OCI-LY1 (cell line): ENCODE measurements at regions not wholly inside any gene's neighbourhood (a gene's known extent, or its start where the extent isn't known, plus 50 kb on each side); places are given as distances from the start of the nearest gene placed in this dataset.

Experiments
- H2AFZ ChIP-seq: fragments of 200-600 bp; sonication (generic), shearing (Covaris generic); 2 replicates; pipeline ENCODE4 v1.6.0; 2014; ENCODE audit warnings: antibody characterized with exemption, mild to moderate bottlenecking, low read length
- H3F3A ChIP-seq: fragments of 200-600 bp; sonication (generic), shearing (Covaris generic); 2 replicates; pipeline ENCODE4 v1.6.0; 2014; ENCODE audit warnings: mild to moderate bottlenecking, antibody characterized with exemption, low read length, moderate library complexity; ENCODE audit not compliant: insufficient read depth
- H3K27ac ChIP-seq: fragments of 200-600 bp; sonication (generic); 2 replicates; pipeline ENCODE4 v1.5.1; 2014; ENCODE audit warnings: low read length, mixed run types, mild to moderate bottlenecking, low read depth; ENCODE audit not compliant: poor library complexity, severe bottlenecking
- H3K27me3 ChIP-seq: fragments of 200-600 bp; sonication (generic); 2 replicates; pipeline ENCODE4 v1.6.0; 2014; ENCODE audit warnings: antibody characterized with exemption, mild to moderate bottlenecking, low read length, moderate library complexity; ENCODE audit not compliant: insufficient read depth
- H3K36me3 ChIP-seq: fragments of 200-600 bp; sonication (generic); 2 replicates; pipeline ENCODE4 v1.6.1; 2014; ENCODE audit warnings: mild to moderate bottlenecking, antibody characterized with exemption, low read length, moderate library complexity, mixed read lengths; ENCODE audit not compliant: insufficient read depth
- H3K4me1 ChIP-seq: fragments of 200-600 bp; sonication (generic); 2 replicates; pipeline ENCODE4 v1.5.1; 2014; ENCODE audit warnings: mild to moderate bottlenecking, low read length, moderate library complexity; ENCODE audit not compliant: insufficient read depth, severe bottlenecking
- H3K4me2 ChIP-seq: fragments of 200-600 bp; sonication (generic), shearing (Covaris generic); 2 replicates; pipeline ENCODE4 v1.6.1; 2014; ENCODE audit warnings: low read length
- H3K4me3 ChIP-seq: fragments of 200-600 bp; sonication (generic); 2 replicates; pipeline ENCODE4 v1.5.1; 2014; ENCODE audit warnings: low read length, low read depth, mild to moderate bottlenecking, mixed read lengths; ENCODE audit not compliant: poor library complexity, severe bottlenecking
- H3K79me2 ChIP-seq: fragments of 200-600 bp; shearing (Covaris generic); 2 replicates; pipeline ENCODE4 v1.6.1; 2016; ENCODE audit warnings: mixed run types, low read length, mixed read lengths; ENCODE audit not compliant: insufficient read depth
- H3K9ac ChIP-seq: fragments of 200-600 bp; sonication (generic), shearing (Covaris generic); 2 replicates; pipeline ENCODE4 v1.6.1; 2014; ENCODE audit warnings: mild to moderate bottlenecking, low read length, mixed read lengths
- H3K9me2 ChIP-seq: fragments of 200-600 bp; sonication (generic), shearing (Covaris generic); 2 replicates; pipeline ENCODE4 v1.6.1; 2014; ENCODE audit warnings: low read depth, mild to moderate bottlenecking, low read length, mixed read lengths
- H3K9me3 ChIP-seq: fragments of 200-600 bp; shearing (Covaris generic); 2 replicates; pipeline ENCODE4 v1.6.1; 2014; ENCODE audit warnings: low read length, mixed read lengths
- H4K20me1 ChIP-seq: fragments of 200-600 bp; sonication (generic), shearing (Covaris generic); 2 replicates; pipeline ENCODE4 v1.6.0; 2016; ENCODE audit warnings: mild to moderate bottlenecking, low read length; ENCODE audit not compliant: insufficient read depth
- CTCF ChIP-seq: fragments of 200-600 bp; sonication (generic), shearing (Covaris generic); IDR thresholded peaks from 2 replicates; pipeline ENCODE4 v1.5.1; 2017; ENCODE audit warnings: mild to moderate bottlenecking, antibody characterized with exemption, low read length, moderate library complexity, mixed read lengths
- EZH2 ChIP-seq: fragments of 200-600 bp; sonication (generic), shearing (Covaris generic); IDR thresholded peaks from 2 replicates; pipeline ENCODE4 v1.8.0; 2017; ENCODE audit warnings: borderline replicate concordance, mixed run types, mild to moderate bottlenecking, antibody characterized with exemption, low read length, moderate library complexity, mixed read lengths

- no peak overlapping the region for H3K27ac ChIP-seq
- no peak overlapping the region for H3K4me3 ChIP-seq
- no peak overlapping the region for H3K4me2 ChIP-seq
- no peaks in the 10 kb centered on the region for H3K27me3 ChIP-seq
- no peaks in the 10 kb centered on the region for H4K20me1 ChIP-seq
- no peaks in the 10 kb centered on the region for H3K9me2 ChIP-seq
- no peak overlapping the region for H3K9ac ChIP-seq
- H3K4me1 ChIP-seq = no peaks in the 10 kb centered on the region
- no peaks in the 10 kb centered on the region for H3K36me3 ChIP-seq
- H3K9me3 ChIP-seq = peaks cover 3% of the 10 kb centered on the region; the same call in 1 of the 2 replicates
- no peaks in the 10 kb centered on the region for H3K79me2 ChIP-seq
- H2AFZ ChIP-seq = no peak overlapping the region
- TF ChIP-seq CTCF (no peak), EZH2 (no peak)
- no peaks in the 10 kb centered on the region for H3F3A ChIP-seq
Observed at GRCh38 chr12:40583743-40584142, 108.5 kb upstream of the CNTN1 start.

GRCh38 chr12:40584763-40585162 is 107.5 kb upstream of the CNTN1 start:
- Histone ChIP-seq H3K9me3 (0 out of 2 replicates have a peak, but pooled peaks cover 3% of the 10 kb centered on the region), H3K79me2 (no peaks in the 10 kb centered on the region)

GRCh38 chr12:40586823-40587222 is 105.4 kb upstream of the CNTN1 start:
- Histone ChIP-seq H3K27me3 (no peaks in the 10 kb centered on the region), H3K79me2 (no peaks in the 10 kb centered on the region), H3K9ac (no peak overlapping the region), H3K4me2 (no peak overlapping the region), H3K9me2 (no peaks in the 10 kb centered on the region), H3K4me3 (no peak overlapping the region), H3K4me1 (no peaks in the 10 kb centered on the region), H3F3A (no peaks in the 10 kb centered on the region), H3K36me3 (no peaks in the 10 kb centered on the region), H4K20me1 (no peaks in the 10 kb centered on the region), H3K9me3 (no peaks in the 10 kb centered on the region), H3K27ac (no peak overlapping the region), H2AFZ (no peak overlapping the region)
- TF ChIP-seq EZH2 (no peak), CTCF (no peak)

More at GRCh38 chr12:40584763-40585162, 107.5 kb upstream of the CNTN1 start:
- no peaks in the 10 kb centered on the region for H3K27me3 ChIP-seq
- H3K4me3 ChIP-seq = no peak overlapping the region
- H3K4me2 ChIP-seq = no peak overlapping the region
- no peaks in the 10 kb centered on the region for H3K4me1 ChIP-seq
- H3F3A ChIP-seq = no peaks in the 10 kb centered on the region
- no peaks in the 10 kb centered on the region for H3K36me3 ChIP-seq
- no peak overlapping the region for H3K9ac ChIP-seq
- no peak overlapping the region for H2AFZ ChIP-seq
- no peaks in the 10 kb centered on the region for H3K9me2 ChIP-seq
- no peak for TF ChIP-seq EZH2
- TF ChIP-seq CTCF = no peak
- H4K20me1 ChIP-seq = no peaks in the 10 kb centered on the region
- H3K27ac ChIP-seq = no peak overlapping the region
